GM21381 (cell line): ENCODE measurements at regions not wholly inside any gene's neighbourhood (a gene's known extent, or its start where the extent isn't known, plus 50 kb on each side); places are given as distances from the start of the nearest gene placed in this dataset.

Experiments used
- ATAC-seq: cut with Tn5 transposase; IDR thresholded peaks from one replicate; pipeline ENCODE4 v1.9.1; 2021; ENCODE audit warnings: mild to moderate bottlenecking, moderate library complexity; ENCODE audit not compliant: unreplicated experiment

DNA sequence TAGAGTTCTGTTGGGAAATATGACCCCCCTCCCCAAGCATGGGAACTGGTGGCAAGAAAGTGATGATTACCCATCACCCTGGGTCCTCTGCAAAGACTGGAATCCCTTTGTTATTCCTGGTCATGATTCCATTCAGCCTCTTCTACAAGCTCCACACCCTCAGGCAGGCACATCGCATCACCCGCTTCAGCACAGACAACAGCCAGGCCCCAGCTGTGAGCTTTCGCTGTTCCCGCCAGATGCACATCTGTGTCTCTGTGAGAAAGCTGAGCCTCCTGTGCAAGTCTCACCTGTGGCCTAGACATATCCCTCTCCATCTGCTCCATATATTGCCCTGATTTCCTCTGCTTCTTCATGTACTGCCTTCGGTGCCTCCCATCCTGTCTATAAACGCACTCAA lies 368.0 kb upstream of the RAB6C start:
- ATAC-seq = no peak

GRCh38 chr2:129619471-129619870 lies 360.0 kb upstream of the RAB6C start:
- ATAC-seq = no peak

DNA sequence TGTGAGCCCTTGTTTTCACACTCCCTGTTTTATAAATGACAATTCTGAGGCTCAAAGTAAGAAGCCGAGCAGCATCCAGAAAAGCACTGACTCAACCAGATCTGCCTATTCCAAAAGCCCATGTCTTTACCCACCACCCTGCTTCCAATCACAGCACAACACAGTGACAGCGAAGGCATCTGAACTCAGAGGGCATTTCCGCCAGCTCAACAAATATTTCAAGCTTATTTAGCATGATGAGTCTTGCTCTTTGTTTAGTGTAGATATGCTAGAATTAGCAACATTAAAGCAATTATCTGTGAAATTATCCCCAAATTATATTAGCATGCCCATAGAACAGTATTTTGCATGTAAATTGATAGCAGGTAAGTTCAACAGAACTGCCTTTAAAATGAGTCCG lies 359.1 kb upstream of the RAB6C start:
- ATAC-seq = no peak

DNA sequence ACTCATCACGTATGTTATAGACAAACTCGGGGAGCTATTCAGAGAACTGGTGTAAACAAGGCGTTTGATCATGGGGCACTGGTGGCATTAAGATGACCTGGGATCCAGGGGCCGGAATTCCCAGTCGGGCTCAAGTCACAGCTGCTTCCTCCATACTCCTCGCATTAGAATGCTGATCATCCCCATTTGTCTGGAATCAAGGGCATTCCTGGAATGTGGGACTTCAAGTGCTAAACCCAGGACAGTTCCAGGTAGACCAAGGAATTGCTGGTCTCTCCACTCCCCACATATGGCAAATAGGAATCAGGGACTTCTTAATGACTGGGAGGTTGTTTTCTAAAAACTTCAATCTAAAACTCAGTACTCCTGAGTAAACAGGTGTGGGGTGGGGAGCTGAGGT lies 355.7 kb upstream of the RAB6C start:
- no peak for ATAC-seq

GRCh38 chr2:129627437-129627836 lies 352.0 kb upstream of the RAB6C start:
- no peak for ATAC-seq

- no peak for ATAC-seq
These were observed 342.8 kb upstream of the RAB6C start for GRCh38 chr2:129636692-129637091.

- no peak for ATAC-seq
These were observed 338.1 kb upstream of the RAB6C start for GRCh38 chr2:129641371-129641770.

DNA sequence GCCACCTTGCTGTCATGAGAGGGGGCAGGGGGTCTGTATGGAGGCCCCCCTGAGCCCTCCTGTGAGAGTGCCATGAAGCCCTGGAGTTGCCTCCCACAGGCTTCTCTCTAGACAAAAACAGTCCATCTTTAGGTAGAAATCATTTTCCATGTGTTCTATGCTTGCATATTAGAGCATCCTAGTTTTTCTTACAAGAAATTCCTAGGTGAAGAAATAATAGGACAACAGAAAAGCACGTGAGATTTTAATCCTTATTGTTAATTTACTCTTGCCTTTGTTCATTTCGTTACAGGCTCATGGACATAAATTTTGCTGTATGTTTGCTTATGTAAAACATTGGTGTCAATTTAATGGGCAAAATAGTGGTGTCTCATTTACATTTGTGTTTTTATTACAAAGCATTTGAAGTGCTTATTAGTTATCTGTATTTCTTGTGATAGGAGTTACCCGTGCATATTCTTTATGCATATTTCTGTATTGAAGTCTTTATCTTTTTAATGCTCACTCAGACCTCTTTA lies 336.9 kb upstream of the RAB6C start:
- no peak for ATAC-seq

GRCh38 chr2:129645335-129645734 lies 334.1 kb upstream of the RAB6C start:
- no peak for ATAC-seq

- ATAC-seq = no peak
These were observed 333.4 kb upstream of the RAB6C start for GRCh38 chr2:129646107-129646506.

DNA sequence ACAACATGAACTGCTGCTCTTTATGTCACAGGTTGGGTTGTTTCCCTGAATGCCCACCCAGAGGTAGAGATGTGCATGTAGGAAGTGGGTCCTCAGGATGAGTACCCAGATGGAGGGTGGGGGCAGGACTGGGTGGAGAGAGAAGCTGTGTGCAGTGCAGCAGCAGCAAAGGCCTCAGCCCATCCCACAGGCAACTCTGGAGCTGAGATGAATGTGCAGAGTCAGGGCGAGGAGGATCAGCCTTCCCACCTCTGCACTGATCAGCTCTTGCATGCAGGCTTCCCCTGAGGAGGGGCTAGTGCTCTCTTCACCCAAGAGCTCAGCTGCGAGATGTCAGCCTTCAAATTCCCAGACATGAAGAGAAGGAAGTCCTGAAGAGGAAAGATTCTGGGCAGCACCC lies 326.2 kb upstream of the RAB6C start:
- no peak for ATAC-seq

DNA sequence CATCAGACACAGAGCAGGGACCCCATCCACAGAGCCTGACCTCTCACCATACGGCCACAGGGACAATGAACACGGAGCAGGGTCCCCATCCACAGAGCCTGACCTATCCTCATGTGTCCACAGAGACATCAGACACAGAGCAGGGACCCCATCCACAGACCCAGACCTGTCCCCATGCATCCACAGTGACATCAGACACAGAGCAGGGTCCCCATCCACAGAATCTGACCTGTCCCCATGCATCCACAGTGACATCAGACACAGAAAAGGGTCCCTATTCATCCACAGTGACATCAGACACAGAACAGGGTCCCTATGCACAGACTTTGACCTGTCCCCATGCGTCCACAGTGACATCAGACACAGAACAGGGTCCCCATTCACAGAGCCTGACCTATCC lies 325.1 kb upstream of the RAB6C start:
- ATAC-seq = no peak

GRCh38 chr2:129656081-129656598 lies 323.3 kb upstream of the RAB6C start:
- no peak for ATAC-seq

DNA sequence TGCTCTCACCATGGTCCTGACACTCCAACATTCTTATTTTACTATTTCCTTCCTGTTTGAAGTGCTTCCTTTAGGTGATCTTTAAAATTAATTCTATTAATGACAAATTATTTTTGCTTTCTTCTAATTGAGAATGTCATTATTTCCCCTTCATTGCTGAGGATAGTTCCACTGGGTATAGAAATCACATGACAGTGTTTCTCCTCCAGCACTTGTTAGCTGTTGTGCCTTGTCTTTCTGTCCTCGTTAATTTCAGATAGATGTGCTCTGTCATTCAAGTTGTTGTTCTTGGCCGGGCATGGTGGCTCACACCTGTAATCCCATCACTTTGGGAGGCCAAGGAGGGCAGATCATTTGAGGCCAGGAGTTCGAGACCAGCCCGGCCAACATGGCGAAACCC lies 321.0 kb upstream of the RAB6C start:
- no peak for ATAC-seq

GRCh38 chr2:129661935-129662334 lies 317.5 kb upstream of the RAB6C start:
- no peak for ATAC-seq

DNA sequence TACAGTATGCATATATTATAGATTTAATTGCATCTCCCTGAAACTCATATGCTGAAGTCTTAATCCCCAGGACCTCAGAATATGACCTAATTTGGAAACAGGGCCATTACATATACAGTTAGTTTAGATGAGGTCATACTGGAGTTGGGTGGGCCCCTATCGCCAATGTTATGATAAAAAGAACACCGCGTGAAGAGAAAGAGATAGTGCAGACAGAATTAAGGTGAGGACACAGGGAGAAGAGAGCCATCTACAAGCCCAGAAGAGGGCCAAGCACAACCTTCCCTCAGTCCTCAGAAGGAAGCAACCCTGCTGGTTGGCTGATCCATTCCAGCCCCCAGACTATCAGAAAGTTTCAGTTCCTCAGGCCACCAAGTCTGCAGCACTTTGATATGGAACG lies 311.9 kb upstream of the RAB6C start:
- ATAC-seq = no peak

GRCh38 chr2:129672521-129672920 lies 306.9 kb upstream of the RAB6C start:
- no peak for ATAC-seq

DNA sequence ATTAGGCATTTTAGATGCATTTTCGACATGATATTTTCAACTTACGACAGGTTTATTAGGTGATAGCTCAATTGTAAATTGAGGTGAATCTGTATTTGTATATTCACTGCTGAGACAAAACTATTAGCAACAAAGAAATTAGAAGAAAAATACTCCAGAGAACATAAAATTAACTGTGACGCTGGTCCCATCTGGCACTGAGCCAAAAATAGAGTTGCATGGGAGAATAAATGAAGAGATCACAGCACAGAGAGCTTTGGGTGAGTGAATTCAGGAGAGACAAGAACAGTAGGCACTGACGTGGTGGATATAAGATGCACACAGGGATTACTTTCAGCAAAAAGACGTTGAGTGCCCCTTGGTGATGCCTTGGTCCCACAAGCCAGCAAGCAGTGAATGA lies 306.2 kb upstream of the RAB6C start:
- no peak for ATAC-seq

DNA sequence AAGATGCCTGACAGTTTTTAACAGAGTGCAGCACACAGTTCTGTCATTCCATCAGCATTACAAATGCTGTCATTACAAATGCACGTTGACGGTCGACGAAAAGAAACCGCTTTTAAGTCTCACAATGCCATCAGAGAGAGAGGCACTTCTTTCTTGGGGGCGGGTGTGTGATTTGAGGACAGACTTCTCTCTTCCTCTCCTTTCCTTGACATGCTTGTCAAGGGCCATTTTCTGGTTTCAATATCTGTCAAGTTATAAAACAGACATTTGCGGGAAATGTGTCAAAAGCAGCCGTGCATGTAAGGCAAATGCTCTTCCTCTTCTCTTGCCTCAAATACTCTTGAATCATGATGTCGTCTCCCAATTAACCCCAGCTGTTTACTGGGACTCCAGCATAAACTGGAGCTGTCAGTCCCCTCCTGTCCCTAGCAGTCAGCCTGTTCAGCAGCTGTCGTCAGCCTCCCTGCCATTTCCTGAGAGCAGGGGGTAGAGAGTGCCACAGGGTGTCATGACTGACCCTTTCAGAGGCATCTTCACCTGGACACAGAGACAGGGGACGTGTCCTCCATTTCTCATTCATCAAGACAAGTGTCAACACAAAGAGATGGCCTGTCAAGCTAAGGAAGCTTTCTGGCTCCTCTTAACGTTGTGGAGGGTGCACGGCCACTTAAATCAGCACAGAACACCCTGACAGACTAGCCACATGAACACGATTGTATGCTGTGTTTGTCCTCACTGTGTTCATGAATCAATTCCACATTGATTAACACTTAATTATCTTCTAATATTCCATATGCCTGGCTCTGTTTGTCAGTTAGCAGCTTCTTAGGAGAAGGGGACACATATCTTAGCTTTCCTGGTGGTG lies 305.4 kb upstream of the RAB6C start:
- peak; percentile 68 for ATAC-seq

DNA sequence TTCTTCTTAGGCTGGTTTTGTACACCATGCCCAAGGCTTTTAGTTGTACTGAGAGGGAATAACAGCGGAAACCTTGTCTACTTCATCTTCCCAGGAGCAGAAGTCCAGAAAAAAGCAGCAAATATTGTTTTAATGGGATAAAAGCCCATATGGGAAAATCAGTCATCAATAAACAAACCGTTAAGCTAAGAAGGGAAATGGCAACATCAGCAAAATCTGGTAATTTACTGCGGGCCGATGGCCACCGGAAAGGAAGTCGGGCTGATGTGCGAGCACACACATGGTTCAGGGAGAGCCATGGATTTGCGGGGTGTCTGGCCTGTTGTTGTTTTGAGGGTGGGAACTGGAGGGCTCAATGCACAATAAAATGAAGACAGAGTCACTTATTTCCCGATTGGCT lies 300.7 kb upstream of the RAB6C start:
- ATAC-seq = no peak

- ATAC-seq = no peak
These were observed 297.7 kb upstream of the RAB6C start for GRCh38 chr2:129681788-129682187.

- ATAC-seq = no peak
These were observed 289.6 kb upstream of the RAB6C start for GRCh38 chr2:129689653-129690448.
